Endothelial cell of umbilical vein (primary cell): ENCODE measurements at regions not wholly inside any gene's neighbourhood (a gene's known extent, or its start where the extent isn't known, plus 50 kb on each side); places are given as distances from the start of the nearest gene placed in this dataset.

Source experiments
- BruUV-seq: library from RNA; stranded (reverse); fragments of 400-500 nt; replicated peaks from 2 replicates; lab custom pipeline; 2021; lab: Mats Ljungman, UMichigan
- CTCF ChIA-PET: fragments of 300-600, 350-600 bp; sonication (Branson Sonifier 250); formaldehyde crosslinking; loops from one replicate; lab custom pipeline; 2021; ENCODE audit warnings: antibody characterized with exemption, inconsistent platforms; lab: Charles Lee
- POLR2A ChIA-PET: fragments of 300-600, 350-600 bp; sonication (Branson Sonifier 250); formaldehyde crosslinking; loops from one replicate; lab custom pipeline; 2021; ENCODE audit warnings: antibody characterized with exemption, inconsistent platforms; lab: Charles Lee
- DNase-seq: peaks from one replicate; pipeline ENCODE4 v3.0.0-alpha.2; 2011; ENCODE audit warnings: low read depth, low spot score
- FAIRE-seq: peaks from 2 replicates; lab custom pipeline; 2011; peaks lifted over from hg19 to GRCh38; lab: Jason Lieb, UNC
- H2AFZ ChIP-seq: 2 replicates; pipeline ENCODE4 v1.6.0; 2012; ENCODE audit warnings: low read depth, low read length, control low read depth, inconsistent platforms
- H3K27ac ChIP-seq: 2 replicates; pipeline ENCODE4 v1.5.1; 2011; ENCODE audit warnings: low read depth, mild to moderate bottlenecking, control low read depth, low read length, moderate library complexity; ENCODE audit not compliant: insufficient read depth
- H3K27me3 ChIP-seq, 2 experiments: 2 replicates each; pipeline versions ENCODE4 v1.6.0 to v1.6.1; 2011; ENCODE audit warnings: low read length in 2 of 2, mixed read lengths in 1 of 2; ENCODE audit not compliant: control insufficient read depth in 2 of 2, insufficient read depth in 2 of 2
- H3K36me3 ChIP-seq, 2 experiments: 2 replicates in 1 of 2; 3 replicates in 1 of 2; pipeline ENCODE4 v1.5.1; 2011; ENCODE audit warnings: low read length in 2 of 2, mild to moderate bottlenecking in 1 of 2, moderate library complexity in 1 of 2; ENCODE audit not compliant: control insufficient read depth in 2 of 2, insufficient read depth in 2 of 2; ENCODE audit errors: extremely low read depth in 1 of 2
- H3K4me1 ChIP-seq: 3 replicates; pipeline ENCODE4 v1.5.1; 2011; ENCODE audit warnings: mild to moderate bottlenecking, low read length; ENCODE audit not compliant: control insufficient read depth, insufficient read depth; ENCODE audit errors: extremely low read depth
- H3K4me2 ChIP-seq: 2 replicates; pipeline ENCODE4 v1.6.1; 2011; ENCODE audit warnings: low read length, control low read depth, mixed read lengths; ENCODE audit not compliant: insufficient read depth
- H3K4me3 ChIP-seq, 3 experiments: fragments of 200-600 bp in 1 of 3; sonication (generic), shearing (Covaris generic) in 1 of 3; replicated peaks in 1 of 3; 2 replicates each; pipeline ENCODE4 v1.5.1; 2011 to 2016; ENCODE audit warnings: control low read depth in 3 of 3, low read length in 3 of 3, mild to moderate bottlenecking in 2 of 3, inconsistent platforms in 1 of 3, low read depth in 1 of 3, moderate library complexity in 1 of 3; ENCODE audit not compliant: insufficient read depth in 1 of 3
- H3K79me2 ChIP-seq: 2 replicates; pipeline ENCODE4 v1.6.0; 2012; ENCODE audit warnings: low read length, inconsistent platforms; ENCODE audit not compliant: control insufficient read depth, insufficient read depth
- H3K9ac ChIP-seq: replicated peaks from 2 replicates; pipeline ENCODE3; 2011; ENCODE audit warnings: low read length, control low read depth; ENCODE audit not compliant: insufficient read depth; ENCODE audit errors: extremely low read depth
- H3K9me1 ChIP-seq: replicated peaks from 3 replicates; pipeline ENCODE4 v1.6.0; 2011; ENCODE audit warnings: mild to moderate bottlenecking, low read length; ENCODE audit not compliant: control insufficient read depth, insufficient read depth; ENCODE audit errors: extremely low read depth
- H3K9me3 ChIP-seq: replicated peaks from 2 replicates; pipeline ENCODE4 v1.5.1; 2012; ENCODE audit warnings: low read length, inconsistent platforms; ENCODE audit not compliant: control insufficient read depth, insufficient read depth
- H4K20me1 ChIP-seq: replicated peaks from 2 replicates; pipeline ENCODE3; 2011; ENCODE audit warnings: mild to moderate bottlenecking, low read length; ENCODE audit not compliant: control insufficient read depth, insufficient read depth; ENCODE audit errors: extremely low read depth
- EZH2 ChIP-seq: IDR thresholded peaks from 2 replicates; pipeline ENCODE4 v1.6.1; 2012; ENCODE audit warnings: borderline replicate concordance, low read depth, mild to moderate bottlenecking, moderate library complexity, low read length, inconsistent platforms; ENCODE audit not compliant: severe bottlenecking
- FOS ChIP-seq: IDR thresholded peaks from 2 replicates; pipeline ENCODE4 v1.6.1; 2011; ENCODE audit warnings: mild to moderate bottlenecking, low read length, moderate library complexity, borderline replicate concordance; ENCODE audit not compliant: insufficient read depth
- MYC ChIP-seq: IDR thresholded peaks from one replicate; pipeline ENCODE4 v1.6.1; 2011; ENCODE audit warnings: mild to moderate bottlenecking, low read depth, low read length
- POLR2A ChIP-seq: IDR thresholded peaks from 2 replicates; pipeline ENCODE4 v1.6.1; 2012; ENCODE audit warnings: low read depth, mild to moderate bottlenecking, control low read depth, low read length
- dilution Hi-C: fragments of 300-500 bp; cut with MboI; formaldehyde crosslinking; loops from one replicate; pipeline ENCODE4 v1.15.0; 2019; ENCODE audit warnings: low sequenced_read_pairs; ENCODE audit not compliant: extremely low pct_ligation_motif_present
- intact Hi-C: fragments of 100-400 bp; cut with micrococcal nuclease; formaldehyde crosslinking; loops from one replicate; pipeline ENCODE4 v1.10.0; 2022
- TF ChIP-seq, protein P1 (sequence below), 2 donors: IDR thresholded peaks; 1 replicate in 1 of 2; 2 replicates in 1 of 2; pipeline ENCODE4 v1.5.1; 2011; ENCODE audit warnings: low read length in 2 of 2, mild to moderate bottlenecking in 2 of 2, moderate library complexity in 2 of 2, control low read depth in 1 of 2, inconsistent platforms in 1 of 2, low read depth in 1 of 2; ENCODE audit not compliant: insufficient read depth in 1 of 2; ENCODE audit errors: extremely low read depth in 1 of 2
- TF ChIP-seq, protein P2 (sequence below): IDR thresholded peaks from 2 replicates; pipeline ENCODE4 v1.6.1; 2011; ENCODE audit not compliant: insufficient read depth, insufficient read length

GRCh38 chr1:60802884-60803283, 279.5 kb upstream of the NFIA start:
- POLR2A ChIA-PET = no interaction called here
- no peak overlapping the region for H3K4me2 ChIP-seq
- TF ChIP-seq, protein P1, sequence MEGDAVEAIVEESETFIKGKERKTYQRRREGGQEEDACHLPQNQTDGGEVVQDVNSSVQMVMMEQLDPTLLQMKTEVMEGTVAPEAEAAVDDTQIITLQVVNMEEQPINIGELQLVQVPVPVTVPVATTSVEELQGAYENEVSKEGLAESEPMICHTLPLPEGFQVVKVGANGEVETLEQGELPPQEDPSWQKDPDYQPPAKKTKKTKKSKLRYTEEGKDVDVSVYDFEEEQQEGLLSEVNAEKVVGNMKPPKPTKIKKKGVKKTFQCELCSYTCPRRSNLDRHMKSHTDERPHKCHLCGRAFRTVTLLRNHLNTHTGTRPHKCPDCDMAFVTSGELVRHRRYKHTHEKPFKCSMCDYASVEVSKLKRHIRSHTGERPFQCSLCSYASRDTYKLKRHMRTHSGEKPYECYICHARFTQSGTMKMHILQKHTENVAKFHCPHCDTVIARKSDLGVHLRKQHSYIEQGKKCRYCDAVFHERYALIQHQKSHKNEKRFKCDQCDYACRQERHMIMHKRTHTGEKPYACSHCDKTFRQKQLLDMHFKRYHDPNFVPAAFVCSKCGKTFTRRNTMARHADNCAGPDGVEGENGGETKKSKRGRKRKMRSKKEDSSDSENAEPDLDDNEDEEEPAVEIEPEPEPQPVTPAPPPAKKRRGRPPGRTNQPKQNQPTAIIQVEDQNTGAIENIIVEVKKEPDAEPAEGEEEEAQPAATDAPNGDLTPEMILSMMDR (IDR thresholded peaks at IDR 0.05; ENCODE audit: extremely low read depth in 1 of 2, insufficient read depth in 1 of 2, low read depth in 1 of 2, low read length in 2 of 2) = no peak
- TF ChIP-seq FOS (no peak), MYC (no peak), POLR2A (no peak), EZH2 (no peak)
- TF ChIP-seq, protein P2, sequence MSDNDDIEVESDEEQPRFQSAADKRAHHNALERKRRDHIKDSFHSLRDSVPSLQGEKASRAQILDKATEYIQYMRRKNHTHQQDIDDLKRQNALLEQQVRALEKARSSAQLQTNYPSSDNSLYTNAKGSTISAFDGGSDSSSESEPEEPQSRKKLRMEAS = no peak
- no peaks in the 10 kb centered on the region for H3K4me1 ChIP-seq
- no peak for DNase-seq
- no peak overlapping the region for H3K27ac ChIP-seq
- H3K9me3 ChIP-seq = no peaks in the 10 kb centered on the region
- FAIRE-seq = no peak
- H3K4me3 ChIP-seq = no peak overlapping the region
- dilution Hi-C loops (no loop called here), intact Hi-C loops (no loop called here)
- no TSS peak for BruUV-seq
- no peaks in the 10 kb centered on the region for H3K36me3 ChIP-seq
- no peaks in the 10 kb centered on the region for H4K20me1 ChIP-seq
- no peaks in the 10 kb centered on the region for H3K79me2 ChIP-seq
- no peaks in the 10 kb centered on the region for H3K27me3 ChIP-seq
- H3K9ac ChIP-seq = no peak overlapping the region
- H3K9me1 ChIP-seq = no peaks in the 10 kb centered on the region
- CTCF ChIA-PET = interaction anchor here (0.7 to 1.6 kb wide), 2 partner anchors 10 to 18 kb away, joined by 3 to 5 read pairs; no protein-coding TSS in a partner anchor
- no peak overlapping the region for H2AFZ ChIP-seq
